ENCODE measurements at regions not wholly inside any gene's neighbourhood (a gene's known extent, or its start where the extent isn't known, plus 50 kb on each side); places are given as distances from the start of the nearest gene placed in this dataset.

DNA sequence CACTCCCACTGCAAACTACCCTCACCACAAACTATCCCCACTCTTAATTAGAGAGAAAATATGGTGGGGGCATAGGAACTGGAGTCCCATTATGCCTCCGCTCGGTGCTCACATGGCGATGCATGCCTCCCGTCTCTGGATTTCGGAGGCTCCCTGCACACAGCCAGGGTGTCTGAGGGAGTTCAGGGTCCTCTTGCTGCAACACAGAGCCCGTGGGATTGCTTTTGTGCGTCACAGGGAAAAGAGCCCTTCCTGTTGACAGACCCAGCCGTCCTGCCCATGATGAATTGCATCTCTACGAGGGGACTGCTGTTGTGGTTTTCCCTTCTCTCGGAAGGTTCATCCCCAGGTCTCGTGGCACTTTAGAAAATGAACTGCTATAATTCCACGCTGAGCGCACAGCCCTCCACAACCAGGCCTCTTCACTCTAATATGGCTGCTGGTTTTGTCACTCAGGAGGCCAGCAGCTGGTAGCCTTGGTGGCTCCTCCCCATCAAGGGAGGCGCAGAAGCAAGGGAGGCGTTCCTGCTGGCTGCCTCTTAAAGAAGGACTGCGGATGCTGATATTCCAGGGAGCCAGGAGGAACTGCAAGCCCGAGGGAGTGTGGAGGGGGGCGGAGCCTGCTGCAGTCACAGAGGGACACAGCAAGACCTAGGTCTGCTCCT lies 158.0 kb downstream of the KCNA5 start:
- DNase-seq (ENCODE audit: extremely low read depth, insufficient read length): no peak
- Histone ChIP-seq H3K4me3 (replicated peaks; ENCODE audit: low read depth, low read length) (no peak overlapping the region), H3K27me3 (replicated peaks; ENCODE audit: control insufficient read depth, insufficient read depth, low read length) (peaks cover 2% of the 10 kb centered on the region; the same call in 1 of the 2 replicates), H3K36me3 (ENCODE audit: control insufficient read depth, insufficient read depth, low read length) (no peaks in the 10 kb centered on the region)
- no peak for TF ChIP-seq CTCF (IDR thresholded peaks at IDR 0.05; ENCODE audit: insufficient read depth, low read length, poor library complexity, severe bottlenecking)

GRCh38 chr12:5203274-5203673 lies 159.6 kb downstream of the KCNA5 start:
- Histone ChIP-seq H3K36me3 (ENCODE audit: control insufficient read depth, insufficient read depth, low read length) (no peaks in the 10 kb centered on the region), H3K4me3 (replicated peaks; ENCODE audit: low read depth, low read length) (no peak overlapping the region), H3K27me3 (replicated peaks; ENCODE audit: control insufficient read depth, insufficient read depth, low read length) (peaks cover 2% of the 10 kb centered on the region; the same call in 1 of the 2 replicates)
- no peak for DNase-seq (ENCODE audit: extremely low read depth, insufficient read length)
- no peak for TF ChIP-seq CTCF (IDR thresholded peaks at IDR 0.05; ENCODE audit: insufficient read depth, low read length, poor library complexity, severe bottlenecking)

- H3K36me3 ChIP-seq (ENCODE audit: control insufficient read depth, insufficient read depth, low read length): no peaks in the 10 kb centered on the region
- peaks cover 2% of the 10 kb centered on the region; the same call in 1 of the 2 replicates for H3K27me3 ChIP-seq (replicated peaks; ENCODE audit: control insufficient read depth, insufficient read depth, low read length)
- no peak for TF ChIP-seq CTCF (IDR thresholded peaks at IDR 0.05; ENCODE audit: insufficient read depth, low read length, poor library complexity, severe bottlenecking)
- DNase-seq (ENCODE audit: extremely low read depth, insufficient read length): no peak
- H3K4me3 ChIP-seq (replicated peaks; ENCODE audit: low read depth, low read length): no peak overlapping the region
Measured at GRCh38 chr12:5203720-5204119, 160.0 kb downstream of the KCNA5 start.

DNA sequence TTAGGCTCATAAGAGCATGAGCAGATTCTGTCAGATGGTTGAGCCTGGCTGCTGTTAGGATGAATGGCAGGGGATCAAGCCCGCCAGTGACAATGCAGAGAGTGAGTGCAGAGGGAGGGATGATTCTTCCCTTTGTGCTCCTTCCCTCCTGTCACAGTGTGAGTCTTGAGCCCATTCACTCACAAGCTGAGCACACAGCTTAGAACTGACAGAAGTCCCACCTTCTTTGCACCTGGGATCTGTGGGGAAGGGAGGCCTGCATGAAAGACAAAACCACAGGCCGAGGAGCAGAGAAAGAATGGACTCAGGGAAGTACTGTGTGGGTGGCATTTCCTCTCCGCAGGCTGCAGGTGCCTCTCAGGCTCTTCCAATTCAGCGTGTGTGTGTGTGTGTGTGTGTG lies 160.6 kb downstream of the KCNA5 start:
- TF ChIP-seq CTCF (IDR thresholded peaks at IDR 0.05; ENCODE audit: insufficient read depth, low read length, poor library complexity, severe bottlenecking): no peak

GRCh38 chr12:5204831-5205230 lies 161.2 kb downstream of the KCNA5 start:
- no peaks in the 10 kb centered on the region for H3K36me3 ChIP-seq (ENCODE audit: control insufficient read depth, insufficient read depth, low read length)
- TF ChIP-seq CTCF (IDR thresholded peaks at IDR 0.05; ENCODE audit: insufficient read depth, low read length, poor library complexity, severe bottlenecking): no peak
- H3K4me3 ChIP-seq (replicated peaks; ENCODE audit: low read depth, low read length): no peak overlapping the region
- DNase-seq (ENCODE audit: extremely low read depth, insufficient read length): no peak
- H3K27me3 ChIP-seq (replicated peaks; ENCODE audit: control insufficient read depth, insufficient read depth, low read length): peaks cover 2% of the 10 kb centered on the region; the same call in 1 of the 2 replicates

More for the DNA sequence above, 160.6 kb downstream of the KCNA5 start:
- H3K4me3 ChIP-seq (replicated peaks; ENCODE audit: low read depth, low read length): no peak overlapping the region
- no peaks in the 10 kb centered on the region for H3K36me3 ChIP-seq (ENCODE audit: control insufficient read depth, insufficient read depth, low read length)
- peaks cover 2% of the 10 kb centered on the region; the same call in 1 of the 2 replicates for H3K27me3 ChIP-seq (replicated peaks; ENCODE audit: control insufficient read depth, insufficient read depth, low read length)
- no peak for DNase-seq (ENCODE audit: extremely low read depth, insufficient read length)

All from GM06990 (cell line).